Stimulated activated CD4-positive, alpha-beta T cell treated with anti-CD3 and anti-CD28 coated beads, Interleukin-2, amount 100 ng/mL, for 24 hours (primary cell): ENCODE measurements at regions not wholly inside any gene's neighbourhood (a gene's known extent, or its start where the extent isn't known, plus 50 kb on each side); places are given as distances from the start of the nearest gene placed in this dataset.

ENCODE experiments used
- DNase-seq, 2 donors: peaks; one replicate each; pipeline ENCODE4 v3.0.0-alpha.2; 2020

DNA sequence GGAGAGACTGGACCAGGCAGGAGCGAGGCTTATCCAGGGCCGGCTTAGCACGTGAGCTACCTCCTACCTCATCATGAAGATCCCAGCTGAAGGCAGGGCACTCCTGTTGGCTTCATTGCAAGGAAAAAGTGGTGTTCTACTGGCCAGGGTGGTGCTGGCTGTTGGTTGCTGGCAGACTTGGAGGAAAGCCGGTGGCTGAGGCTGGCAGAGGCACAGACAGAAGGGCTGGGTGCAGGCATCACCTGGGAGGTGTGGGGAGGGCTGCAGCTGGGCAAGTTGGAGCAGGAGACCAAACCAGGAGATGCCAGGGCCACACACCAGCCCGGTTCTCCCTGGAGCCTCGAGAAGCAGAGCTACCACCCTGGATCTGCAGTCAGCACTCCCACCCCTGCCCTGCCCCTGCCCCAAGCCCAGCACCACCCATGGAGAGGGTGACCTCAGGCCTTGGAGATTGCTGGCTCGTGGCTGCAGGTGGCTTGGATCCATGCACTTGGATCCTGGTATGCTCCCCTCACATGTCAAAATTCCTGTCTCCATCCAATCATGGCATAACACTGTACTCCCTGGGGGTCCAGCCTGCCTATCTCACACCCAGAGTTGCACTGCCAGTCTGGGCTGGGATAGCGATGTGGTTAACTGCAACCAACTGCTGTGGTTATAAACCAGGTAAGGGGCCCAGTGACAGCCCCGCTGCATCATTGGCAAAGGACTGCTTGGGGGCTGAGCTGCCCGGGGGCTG is 49.7 kb downstream of the GLI2 start:
- no peak for DNase-seq

DNA sequence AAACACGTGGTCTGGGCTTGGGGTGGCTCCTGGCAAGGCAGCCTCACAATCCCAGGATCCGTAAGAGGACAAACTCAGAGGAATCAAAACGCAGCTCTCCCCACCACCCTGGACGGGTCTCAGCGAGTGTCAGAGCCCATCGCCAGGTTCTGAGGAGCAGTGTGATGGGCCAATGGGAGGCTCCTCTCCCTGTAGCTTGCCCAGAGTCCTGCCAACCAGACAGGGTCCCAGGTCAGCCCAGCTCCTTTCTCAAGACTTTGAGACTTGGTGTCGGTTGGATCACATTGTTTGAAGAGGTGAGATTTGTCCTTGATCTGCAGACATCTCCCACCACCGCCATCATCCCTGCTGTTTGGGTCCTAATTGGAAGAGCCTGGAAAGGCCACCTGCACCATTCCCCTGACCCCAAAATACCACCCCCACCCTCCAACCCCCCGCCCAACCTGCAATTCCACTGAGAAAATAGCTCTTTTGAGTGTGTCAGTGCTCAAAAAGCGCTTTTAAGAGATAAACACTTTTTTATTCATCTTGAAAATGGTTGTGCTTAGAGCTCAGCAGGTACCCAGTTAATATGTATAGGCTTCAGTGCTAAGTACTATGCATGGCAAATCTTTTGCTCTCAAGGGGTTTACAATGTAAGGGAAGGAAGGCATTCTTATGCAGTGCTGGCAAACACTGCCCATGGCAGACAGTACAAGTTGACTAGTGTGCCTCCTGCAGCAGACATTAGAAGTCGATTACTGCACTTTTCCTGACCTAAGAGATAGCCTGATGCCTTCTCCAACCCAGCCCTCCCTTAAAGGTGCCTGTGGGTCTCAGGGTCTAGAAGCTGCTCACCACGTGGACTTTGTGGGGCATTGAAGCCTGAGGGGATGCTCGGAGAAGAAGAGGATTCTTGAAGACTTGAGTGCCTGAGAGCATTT is 50.6 kb downstream of the GLI2 start:
- DNase-seq: no peak

GRCh38 chr2:120787111-120787821 is 51.6 kb downstream of the GLI2 start:
- no peak for DNase-seq

DNA sequence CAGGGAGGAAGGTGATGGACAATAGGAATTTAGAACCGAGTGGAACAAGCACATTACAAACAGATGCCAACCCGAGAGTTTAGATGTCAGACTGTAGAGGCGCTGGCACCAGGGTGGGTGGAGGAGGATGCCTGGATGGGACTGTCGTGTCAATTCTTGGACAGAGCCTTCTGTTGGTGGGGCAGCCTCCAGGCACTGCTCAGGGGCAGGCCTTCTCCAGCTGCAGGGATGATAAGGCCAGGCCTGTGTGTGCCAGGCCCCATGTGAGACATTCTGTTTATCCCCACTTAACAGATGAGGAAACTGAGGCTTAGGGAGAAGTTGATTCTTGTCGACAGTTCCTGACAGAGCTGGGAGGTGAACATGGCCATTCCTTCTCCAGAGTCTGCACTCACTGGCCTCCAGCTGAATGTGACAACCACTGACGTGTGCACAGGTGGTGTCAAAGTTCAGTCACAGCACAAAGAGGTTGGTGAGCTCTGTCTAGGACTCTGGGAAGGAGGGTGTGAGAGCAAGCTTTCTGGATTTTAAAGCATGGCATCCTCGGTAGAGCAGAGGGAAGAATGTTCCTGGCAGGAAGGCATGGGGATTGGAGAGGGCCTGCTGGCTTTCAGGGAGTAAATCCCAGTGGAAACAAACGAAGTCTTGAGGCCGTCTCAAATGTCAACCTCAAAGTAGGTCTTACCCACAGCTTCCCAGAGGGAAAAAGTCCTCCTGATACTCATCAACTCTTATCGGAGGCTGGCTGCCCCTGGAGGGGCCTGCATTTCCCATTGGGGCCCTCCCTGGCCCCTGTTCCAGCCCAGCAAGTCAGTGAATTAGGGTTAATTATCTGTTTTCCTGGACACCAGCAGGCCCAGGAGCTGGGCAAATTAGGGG is 52.4 kb downstream of the GLI2 start:
- DNase-seq: no peak

- no peak for DNase-seq
Measured at GRCh38 chr2:120791243-120791961, 55.7 kb downstream of the GLI2 start.

GRCh38 chr2:120791962-120792297 is 56.3 kb downstream of the GLI2 start:
- no peak for DNase-seq

GRCh38 chr2:120793682-120794403 is 58.2 kb downstream of the GLI2 start:
- no peak for DNase-seq

DNA sequence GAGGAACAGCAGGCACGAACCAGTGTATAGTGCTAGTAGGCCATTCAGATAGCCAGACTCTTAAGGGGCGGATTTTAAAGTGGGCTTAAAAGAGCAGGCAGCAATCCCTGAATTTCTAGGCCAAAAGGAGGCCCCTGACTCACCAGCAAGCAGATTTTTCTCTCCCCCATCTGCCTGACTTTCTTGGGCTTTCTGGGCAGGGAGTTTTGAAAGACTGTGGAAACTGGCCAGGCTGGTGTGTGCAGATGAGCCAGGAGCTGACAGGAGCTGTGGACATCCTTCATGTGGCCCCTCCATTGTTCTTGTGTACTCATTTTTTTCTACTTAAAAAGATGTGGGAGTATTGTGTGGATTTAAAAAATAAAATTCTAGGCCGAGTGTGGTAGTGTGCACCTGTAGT is 59.0 kb downstream of the GLI2 start:
- DNase-seq: no peak

GRCh38 chr2:120796094-120796493 is 60.4 kb downstream of the GLI2 start:
- DNase-seq: no peak

DNA sequence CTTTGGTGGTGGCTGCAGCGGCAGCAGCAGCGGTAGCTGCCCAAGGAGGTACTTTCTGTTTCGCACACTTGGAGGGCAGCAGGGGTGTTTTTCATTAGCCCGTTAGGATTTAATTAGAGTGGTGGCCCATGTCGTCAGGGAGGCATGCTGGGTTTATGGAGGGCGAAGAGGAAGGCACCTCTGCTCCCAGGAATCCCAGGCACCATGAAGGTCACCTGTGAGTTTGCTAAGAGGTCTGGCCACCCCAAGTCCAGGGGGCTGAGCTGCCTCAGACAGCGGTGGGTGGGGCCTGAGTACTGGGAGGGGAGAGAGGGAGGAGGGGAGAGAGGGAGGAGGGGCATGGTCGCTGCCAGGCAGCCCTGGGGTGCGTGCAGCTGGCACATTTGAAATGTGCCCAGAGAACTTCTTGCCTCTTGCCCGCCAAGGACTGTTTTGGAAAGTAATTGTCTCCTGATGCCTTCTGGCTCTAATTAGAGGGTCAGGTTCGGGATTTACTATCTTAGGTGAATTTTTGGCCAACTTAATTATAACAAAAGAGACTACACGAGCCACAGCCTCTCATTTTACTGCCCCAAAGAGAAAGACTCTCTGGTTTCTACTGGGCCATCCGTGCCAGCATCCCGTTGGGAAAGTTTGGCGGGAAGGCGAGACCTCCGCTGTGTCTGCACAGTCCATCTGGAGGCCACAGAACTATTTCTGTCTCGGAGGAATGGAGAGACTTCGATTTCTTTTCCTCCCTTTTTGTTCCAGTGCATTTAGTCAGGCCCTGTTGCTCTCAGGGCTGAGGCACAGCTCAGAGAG is 62.0 kb downstream of the GLI2 start:
- no peak for DNase-seq

GRCh38 chr2:120798567-120799247 is 63.0 kb downstream of the GLI2 start:
- no peak for DNase-seq

GRCh38 chr2:120802158-120802557 is 66.5 kb downstream of the GLI2 start:
- DNase-seq: no peak

- no peak for DNase-seq
Measured at GRCh38 chr2:120802867-120803484, 67.3 kb downstream of the GLI2 start.

GRCh38 chr2:120803764-120804335 is 68.2 kb downstream of the GLI2 start:
- no peak for DNase-seq

GRCh38 chr2:120804459-120804858 is 68.8 kb downstream of the GLI2 start:
- no peak for DNase-seq

DNA sequence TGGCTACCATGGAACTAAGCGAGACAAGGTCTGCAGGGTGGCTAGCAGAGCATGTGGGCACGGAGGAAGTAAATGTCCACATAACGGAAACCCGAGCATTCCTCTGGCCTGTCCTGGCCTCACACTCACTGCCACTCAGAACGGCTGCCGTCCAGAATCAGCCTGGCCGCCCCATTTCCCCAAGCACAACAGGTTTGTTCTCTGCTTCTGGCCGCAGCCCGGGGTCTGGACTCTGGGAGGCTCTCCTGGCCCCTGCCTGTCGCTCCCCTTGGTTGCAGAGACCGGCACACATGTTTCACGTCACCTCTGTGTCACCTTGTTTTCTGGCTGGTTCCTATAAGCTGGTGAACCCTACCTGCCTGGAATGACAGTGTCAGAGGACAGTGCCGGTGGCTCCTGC is 69.3 kb downstream of the GLI2 start:
- no peak for DNase-seq

- DNase-seq: no peak
Measured at GRCh38 chr2:120805602-120806001, 69.9 kb downstream of the GLI2 start.

GRCh38 chr2:120807751-120808150 is 72.1 kb downstream of the GLI2 start:
- DNase-seq: no peak

DNA sequence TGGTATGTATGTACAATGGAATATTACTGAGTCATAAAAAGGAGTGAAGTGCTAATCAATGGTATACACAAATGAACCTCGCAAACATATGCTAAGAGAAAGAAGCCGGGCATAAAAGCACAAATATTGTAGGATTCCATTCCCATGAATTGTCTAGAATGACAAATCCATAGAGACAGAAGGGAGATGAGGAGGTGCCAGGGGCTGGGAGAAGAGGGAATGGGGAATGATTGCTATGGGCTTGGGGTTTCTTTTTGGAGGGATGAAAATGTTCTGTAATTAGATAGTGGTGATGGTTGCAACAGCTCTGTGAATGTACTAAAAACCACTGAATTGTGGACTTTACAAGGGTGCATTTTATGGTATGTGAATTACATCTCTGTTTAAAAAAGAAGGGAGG is 73.5 kb downstream of the GLI2 start:
- no peak for DNase-seq
